GM23338 (cell line): ENCODE measurements at regions not wholly inside any gene's neighbourhood (a gene's known extent, or its start where the extent isn't known, plus 50 kb on each side); places are given as distances from the start of the nearest gene placed in this dataset.
A peak's percentile ranks its signal among the peaks of the same experiment; 100 is the strongest.

Source experiments
- ATAC-seq: fragments of 200-7000 bp; cut with Tn5 transposase; 3 replicates; pipeline ENCODE4 v1.9.1; 2020
- DNase-seq: peaks from one replicate; pipeline ENCODE4 v3.0.0-alpha.2; 2015; ENCODE audit warnings: low spot score
- H2AFZ ChIP-seq: fragments of 200-600 bp; sonication (generic); 2 replicates; pipeline ENCODE4 v1.8.0; 2016; ENCODE audit warnings: antibody characterized with exemption, mild to moderate bottlenecking, moderate library complexity
- H3F3A ChIP-seq: fragments of 200-600 bp; sonication (generic); replicated peaks from 2 replicates; pipeline ENCODE4 v1.8.0; 2017; ENCODE audit warnings: antibody characterized with exemption, mixed run types, low read depth
- H3K27ac ChIP-seq: fragments of 200-600 bp; sonication (generic); 2 replicates; pipeline ENCODE4 v1.6.1; 2016; ENCODE audit warnings: low read depth
- H3K27me3 ChIP-seq: fragments of 200-600 bp; sonication (generic); 2 replicates; pipeline ENCODE4 v1.8.0; 2016; ENCODE audit warnings: mild to moderate bottlenecking, mixed run types, moderate library complexity; ENCODE audit not compliant: insufficient read depth
- H3K36me3 ChIP-seq: fragments of 200-600 bp; sonication (generic); 2 replicates; pipeline ENCODE4 v1.8.0; 2016; ENCODE audit warnings: mild to moderate bottlenecking; ENCODE audit not compliant: insufficient read depth
- H3K4me1 ChIP-seq: fragments of 200-600 bp; sonication (generic); 2 replicates; pipeline ENCODE4 v1.8.0; 2016; ENCODE audit warnings: mild to moderate bottlenecking, moderate library complexity; ENCODE audit not compliant: insufficient read depth
- H3K4me2 ChIP-seq: fragments of 200-600 bp; sonication (generic); 2 replicates; pipeline ENCODE4 v1.7.1; 2017; ENCODE audit warnings: mixed run types
- H3K4me3 ChIP-seq: fragments of 200-600 bp; sonication (generic); 2 replicates; pipeline ENCODE4 v1.6.1; 2016; ENCODE audit warnings: mixed run types
- H3K79me2 ChIP-seq: fragments of 200-600 bp; sonication (generic); replicated peaks from 2 replicates; pipeline ENCODE4 v1.8.0; 2017; ENCODE audit warnings: mild to moderate bottlenecking; ENCODE audit not compliant: insufficient read depth
- H3K9me2 ChIP-seq: fragments of 200-600 bp; sonication (generic); 2 replicates; pipeline ENCODE4 v1.8.0; 2017; ENCODE audit not compliant: insufficient read depth
- H4K20me1 ChIP-seq: fragments of 200-600 bp; sonication (generic); replicated peaks from 2 replicates; pipeline ENCODE4 v1.8.0; 2017; ENCODE audit warnings: mild to moderate bottlenecking; ENCODE audit not compliant: insufficient read depth
- H3K27ac Mint-ChIP-seq: 2 replicates; pipeline ENCODE4 v1.8.0; 2020; ENCODE audit warnings: inconsistent platforms, mild to moderate bottlenecking, moderate library complexity, mixed read lengths
- H3K27me3 Mint-ChIP-seq: 3 replicates; pipeline ENCODE4 v1.8.0; 2022; ENCODE audit warnings: low read depth, mild to moderate bottlenecking, moderate library complexity, mixed read lengths, inconsistent platforms; ENCODE audit not compliant: insufficient read depth, poor library complexity
- H3K36me3 Mint-ChIP-seq: 3 replicates; pipeline ENCODE4 v1.8.0; 2021; ENCODE audit warnings: low read depth, mild to moderate bottlenecking, inconsistent platforms, moderate library complexity, mixed read lengths
- H3K4me1 Mint-ChIP-seq: 3 replicates; pipeline ENCODE4 v1.8.0; 2020; ENCODE audit warnings: mild to moderate bottlenecking, inconsistent platforms, mixed read lengths
- H3K4me3 Mint-ChIP-seq: 3 replicates; pipeline ENCODE4 v1.8.0; 2021; ENCODE audit warnings: moderate library complexity, mild to moderate bottlenecking, inconsistent platforms, mixed read lengths
- H3K9me3 Mint-ChIP-seq: 3 replicates; pipeline ENCODE4 v1.8.0; 2020; ENCODE audit warnings: moderate library complexity, mild to moderate bottlenecking, inconsistent platforms, mixed read lengths
- CREB1 ChIP-seq: fragments of 250-450 bp; sonication (Bioruptor Pico); IDR thresholded peaks from 2 replicates; pipeline ENCODE4 v1.5.0; 2020; ENCODE audit warnings: low read depth, mild to moderate bottlenecking, moderate library complexity
- EZH2 ChIP-seq: fragments of 200-600 bp; sonication (generic); IDR thresholded peaks from one replicate; pipeline ENCODE4 v1.8.0; 2017; ENCODE audit warnings: antibody characterized with exemption, mild to moderate bottlenecking, low read depth; ENCODE audit not compliant: unreplicated experiment
- EZH2phosphoT487 ChIP-seq: fragments of 200-600 bp; sonication (generic); IDR thresholded peaks from one replicate; pipeline ENCODE4 v1.8.1; 2018; ENCODE audit warnings: antibody characterized with exemption; ENCODE audit not compliant: unreplicated experiment
- JUNB ChIP-seq: IDR thresholded peaks from one replicate; pipeline ENCODE4 v1.6.1; 2016; ENCODE audit warnings: antibody characterized with exemption; ENCODE audit not compliant: unreplicated experiment
- NANOG ChIP-seq: IDR thresholded peaks from 2 replicates; pipeline ENCODE4 v1.6.1; 2016; ENCODE audit warnings: antibody characterized with exemption, borderline replicate concordance
- POLR2AphosphoS5 ChIP-seq: IDR thresholded peaks from 2 replicates; pipeline ENCODE4 v1.6.1; 2016; ENCODE audit warnings: antibody characterized with exemption, low read depth
- ZNF114 ChIP-seq: fragments of 250-450 bp; sonication (Bioruptor Pico); IDR thresholded peaks from 2 replicates; pipeline ENCODE4 v1.5.0; 2020; ENCODE audit warnings: mild to moderate bottlenecking, moderate library complexity
- ZNF331 ChIP-seq: fragments of 250-450 bp; sonication (Bioruptor Pico); IDR thresholded peaks from 2 replicates; pipeline ENCODE4 v1.5.0; 2020; ENCODE audit warnings: low read depth, mild to moderate bottlenecking, moderate library complexity
- TF ChIP-seq, protein P1 (sequence below): fragments of 250-450 bp; sonication (Bioruptor Pico); IDR thresholded peaks from 2 replicates; pipeline ENCODE4 v1.5.0; 2020; ENCODE audit warnings: mild to moderate bottlenecking, moderate library complexity
- TF ChIP-seq, protein P2 (sequence below): IDR thresholded peaks from one replicate; pipeline ENCODE4 v1.6.1; 2018; ENCODE audit warnings: antibody characterized with exemption; ENCODE audit not compliant: unreplicated experiment
- TF ChIP-seq, protein P3 (sequence below): IDR thresholded peaks from 2 replicates; pipeline ENCODE4 v1.6.1; 2016; ENCODE audit warnings: antibody characterized with exemption

DNA sequence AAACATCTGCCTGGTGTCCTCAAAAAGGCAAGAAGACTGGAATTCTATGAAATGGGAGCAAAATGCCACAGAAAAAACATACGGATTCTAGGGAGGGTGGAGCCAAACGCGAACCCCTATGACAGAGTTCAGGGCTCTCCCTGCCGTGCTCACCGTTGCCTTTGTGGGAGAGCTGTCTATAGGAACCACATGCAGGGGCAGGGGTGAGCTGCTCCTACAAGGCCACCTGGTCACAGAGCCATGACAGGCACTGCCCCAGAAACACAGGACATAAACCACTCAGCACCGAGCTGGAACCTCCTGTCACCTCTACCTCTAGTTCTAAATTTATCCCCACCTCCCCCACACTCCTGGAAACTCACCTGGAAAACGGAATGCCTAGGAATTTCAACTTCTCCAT is 155.1 kb upstream of the ZNF32 start (continued):
- TF ChIP-seq, protein P1, sequence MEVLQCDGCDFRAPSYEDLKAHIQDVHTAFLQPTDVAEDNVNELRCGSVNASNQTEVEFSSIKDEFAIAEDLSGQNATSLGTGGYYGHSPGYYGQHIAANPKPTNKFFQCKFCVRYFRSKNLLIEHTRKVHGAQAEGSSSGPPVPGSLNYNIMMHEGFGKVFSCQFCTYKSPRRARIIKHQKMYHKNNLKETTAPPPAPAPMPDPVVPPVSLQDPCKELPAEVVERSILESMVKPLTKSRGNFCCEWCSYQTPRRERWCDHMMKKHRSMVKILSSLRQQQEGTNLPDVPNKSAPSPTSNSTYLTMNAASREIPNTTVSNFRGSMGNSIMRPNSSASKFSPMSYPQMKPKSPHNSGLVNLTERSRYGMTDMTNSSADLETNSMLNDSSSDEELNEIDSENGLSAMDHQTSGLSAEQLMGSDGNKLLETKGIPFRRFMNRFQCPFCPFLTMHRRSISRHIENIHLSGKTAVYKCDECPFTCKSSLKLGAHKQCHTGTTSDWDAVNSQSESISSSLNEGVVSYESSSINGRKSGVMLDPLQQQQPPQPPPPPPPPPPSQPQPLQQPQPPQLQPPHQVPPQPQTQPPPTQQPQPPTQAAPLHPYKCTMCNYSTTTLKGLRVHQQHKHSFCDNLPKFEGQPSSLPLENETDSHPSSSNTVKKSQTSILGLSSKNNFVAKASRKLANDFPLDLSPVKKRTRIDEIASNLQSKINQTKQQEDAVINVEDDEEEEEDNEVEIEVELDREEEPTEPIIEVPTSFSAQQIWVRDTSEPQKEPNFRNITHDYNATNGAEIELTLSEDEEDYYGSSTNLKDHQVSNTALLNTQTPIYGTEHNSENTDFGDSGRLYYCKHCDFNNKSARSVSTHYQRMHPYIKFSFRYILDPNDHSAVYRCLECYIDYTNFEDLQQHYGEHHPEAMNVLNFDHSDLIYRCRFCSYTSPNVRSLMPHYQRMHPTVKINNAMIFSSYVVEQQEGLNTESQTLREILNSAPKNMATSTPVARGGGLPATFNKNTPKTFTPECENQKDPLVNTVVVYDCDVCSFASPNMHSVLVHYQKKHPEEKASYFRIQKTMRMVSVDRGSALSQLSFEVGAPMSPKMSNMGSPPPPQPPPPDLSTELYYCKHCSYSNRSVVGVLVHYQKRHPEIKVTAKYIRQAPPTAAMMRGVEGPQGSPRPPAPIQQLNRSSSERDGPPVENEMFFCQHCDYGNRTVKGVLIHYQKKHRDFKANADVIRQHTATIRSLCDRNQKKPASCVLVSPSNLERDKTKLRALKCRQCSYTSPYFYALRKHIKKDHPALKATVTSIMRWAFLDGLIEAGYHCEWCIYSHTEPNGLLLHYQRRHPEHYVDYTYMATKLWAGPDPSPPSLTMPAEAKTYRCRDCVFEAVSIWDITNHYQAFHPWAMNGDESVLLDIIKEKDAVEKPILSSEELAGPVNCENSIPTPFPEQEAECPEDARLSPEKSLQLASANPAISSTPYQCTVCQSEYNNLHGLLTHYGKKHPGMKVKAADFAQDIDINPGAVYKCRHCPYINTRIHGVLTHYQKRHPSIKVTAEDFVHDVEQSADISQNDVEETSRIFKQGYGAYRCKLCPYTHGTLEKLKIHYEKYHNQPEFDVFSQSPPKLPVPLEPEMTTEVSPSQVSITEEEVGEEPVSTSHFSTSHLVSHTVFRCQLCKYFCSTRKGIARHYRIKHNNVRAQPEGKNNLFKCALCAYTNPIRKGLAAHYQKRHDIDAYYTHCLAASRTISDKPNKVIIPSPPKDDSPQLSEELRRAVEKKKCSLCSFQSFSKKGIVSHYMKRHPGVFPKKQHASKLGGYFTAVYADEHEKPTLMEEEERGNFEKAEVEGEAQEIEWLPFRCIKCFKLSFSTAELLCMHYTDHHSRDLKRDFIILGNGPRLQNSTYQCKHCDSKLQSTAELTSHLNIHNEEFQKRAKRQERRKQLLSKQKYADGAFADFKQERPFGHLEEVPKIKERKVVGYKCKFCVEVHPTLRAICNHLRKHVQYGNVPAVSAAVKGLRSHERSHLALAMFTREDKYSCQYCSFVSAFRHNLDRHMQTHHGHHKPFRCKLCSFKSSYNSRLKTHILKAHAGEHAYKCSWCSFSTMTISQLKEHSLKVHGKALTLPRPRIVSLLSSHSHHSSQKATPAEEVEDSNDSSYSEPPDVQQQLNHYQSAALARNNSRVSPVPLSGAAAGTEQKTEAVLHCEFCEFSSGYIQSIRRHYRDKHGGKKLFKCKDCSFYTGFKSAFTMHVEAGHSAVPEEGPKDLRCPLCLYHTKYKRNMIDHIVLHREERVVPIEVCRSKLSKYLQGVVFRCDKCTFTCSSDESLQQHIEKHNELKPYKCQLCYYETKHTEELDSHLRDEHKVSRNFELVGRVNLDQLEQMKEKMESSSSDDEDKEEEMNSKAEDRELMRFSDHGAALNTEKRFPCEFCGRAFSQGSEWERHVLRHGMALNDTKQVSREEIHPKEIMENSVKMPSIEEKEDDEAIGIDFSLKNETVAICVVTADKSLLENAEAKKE = no peak
- no peak for TF ChIP-seq CREB1 (CRISPR knock-in tag)
- no peak for TF ChIP-seq NANOG
- TF ChIP-seq JUNB = no peak
- TF ChIP-seq ZNF114 (CRISPR knock-in tag) = no peak

DNA sequence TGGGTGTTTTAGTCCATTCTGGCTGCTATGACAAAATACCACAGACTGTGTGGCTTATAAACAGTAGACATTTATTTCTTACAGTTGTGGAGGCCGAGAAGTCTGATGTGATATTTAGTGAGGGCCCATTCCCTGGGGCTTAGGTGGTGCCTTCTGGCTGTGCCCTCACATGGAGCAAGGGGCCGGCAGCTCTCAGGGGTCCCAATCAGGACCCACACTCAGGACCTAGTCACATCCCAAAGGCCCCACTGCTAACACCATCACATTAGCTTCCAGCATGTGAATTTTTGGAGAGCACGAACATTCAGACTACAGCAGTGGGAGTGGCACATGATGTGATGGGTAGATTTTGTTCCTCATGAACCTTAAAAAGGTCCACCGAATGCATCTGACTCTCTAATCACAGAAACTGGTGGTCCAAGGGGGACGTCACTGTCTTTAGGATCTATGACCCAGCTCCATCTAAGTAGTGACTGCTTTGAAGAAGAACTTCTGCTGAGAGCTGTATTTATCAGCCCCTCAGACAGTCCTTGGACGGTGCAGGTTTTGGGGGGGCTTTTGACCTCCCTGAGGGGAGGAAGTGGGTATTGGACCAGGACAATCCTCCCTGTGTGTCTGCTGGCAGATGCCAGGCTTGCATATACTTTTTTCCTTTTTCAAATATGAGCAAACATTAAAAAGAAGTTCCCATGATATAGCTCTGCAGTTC is 154.5 kb upstream of the ZNF32 start:
- Histone ChIP-seq H2AFZ (peak overlapping the region; percentile 80; the same call in 1 of the 2 replicates), H3F3A (no peaks in the 10 kb centered on the region), H3K27ac (no peak overlapping the region), H4K20me1 (no peaks in the 10 kb centered on the region), H3K79me2 (no peaks in the 10 kb centered on the region), H3K4me2 (no peak overlapping the region), H3K9me2 (no peaks in the 10 kb centered on the region), H3K4me3 (no peak overlapping the region), H3K4me1 (no peaks in the 10 kb centered on the region), H3K27me3 (no peaks in the 10 kb centered on the region), H3K36me3 (no peaks in the 10 kb centered on the region)
- H3K9me3 Mint-ChIP-seq = no peaks in the 10 kb centered on the region
- ATAC-seq = no peak
- peaks cover 3% of the 10 kb centered on the region; the same call in 2 of the 3 replicates for H3K4me1 Mint-ChIP-seq
- TF ChIP-seq, protein P2, sequence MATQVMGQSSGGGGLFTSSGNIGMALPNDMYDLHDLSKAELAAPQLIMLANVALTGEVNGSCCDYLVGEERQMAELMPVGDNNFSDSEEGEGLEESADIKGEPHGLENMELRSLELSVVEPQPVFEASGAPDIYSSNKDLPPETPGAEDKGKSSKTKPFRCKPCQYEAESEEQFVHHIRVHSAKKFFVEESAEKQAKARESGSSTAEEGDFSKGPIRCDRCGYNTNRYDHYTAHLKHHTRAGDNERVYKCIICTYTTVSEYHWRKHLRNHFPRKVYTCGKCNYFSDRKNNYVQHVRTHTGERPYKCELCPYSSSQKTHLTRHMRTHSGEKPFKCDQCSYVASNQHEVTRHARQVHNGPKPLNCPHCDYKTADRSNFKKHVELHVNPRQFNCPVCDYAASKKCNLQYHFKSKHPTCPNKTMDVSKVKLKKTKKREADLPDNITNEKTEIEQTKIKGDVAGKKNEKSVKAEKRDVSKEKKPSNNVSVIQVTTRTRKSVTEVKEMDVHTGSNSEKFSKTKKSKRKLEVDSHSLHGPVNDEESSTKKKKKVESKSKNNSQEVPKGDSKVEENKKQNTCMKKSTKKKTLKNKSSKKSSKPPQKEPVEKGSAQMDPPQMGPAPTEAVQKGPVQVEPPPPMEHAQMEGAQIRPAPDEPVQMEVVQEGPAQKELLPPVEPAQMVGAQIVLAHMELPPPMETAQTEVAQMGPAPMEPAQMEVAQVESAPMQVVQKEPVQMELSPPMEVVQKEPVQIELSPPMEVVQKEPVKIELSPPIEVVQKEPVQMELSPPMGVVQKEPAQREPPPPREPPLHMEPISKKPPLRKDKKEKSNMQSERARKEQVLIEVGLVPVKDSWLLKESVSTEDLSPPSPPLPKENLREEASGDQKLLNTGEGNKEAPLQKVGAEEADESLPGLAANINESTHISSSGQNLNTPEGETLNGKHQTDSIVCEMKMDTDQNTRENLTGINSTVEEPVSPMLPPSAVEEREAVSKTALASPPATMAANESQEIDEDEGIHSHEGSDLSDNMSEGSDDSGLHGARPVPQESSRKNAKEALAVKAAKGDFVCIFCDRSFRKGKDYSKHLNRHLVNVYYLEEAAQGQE = no peak
- no peak for TF ChIP-seq NANOG
- no peak for TF ChIP-seq EZH2phosphoT487
- no peak for TF ChIP-seq ZNF331 (CRISPR knock-in tag)
- TF ChIP-seq EZH2 = no peak
- TF ChIP-seq, protein P3, sequence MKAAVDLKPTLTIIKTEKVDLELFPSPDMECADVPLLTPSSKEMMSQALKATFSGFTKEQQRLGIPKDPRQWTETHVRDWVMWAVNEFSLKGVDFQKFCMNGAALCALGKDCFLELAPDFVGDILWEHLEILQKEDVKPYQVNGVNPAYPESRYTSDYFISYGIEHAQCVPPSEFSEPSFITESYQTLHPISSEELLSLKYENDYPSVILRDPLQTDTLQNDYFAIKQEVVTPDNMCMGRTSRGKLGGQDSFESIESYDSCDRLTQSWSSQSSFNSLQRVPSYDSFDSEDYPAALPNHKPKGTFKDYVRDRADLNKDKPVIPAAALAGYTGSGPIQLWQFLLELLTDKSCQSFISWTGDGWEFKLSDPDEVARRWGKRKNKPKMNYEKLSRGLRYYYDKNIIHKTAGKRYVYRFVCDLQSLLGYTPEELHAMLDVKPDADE = no peak
- no peak for TF ChIP-seq ZNF114 (CRISPR knock-in tag)
- TF ChIP-seq POLR2AphosphoS5 = no peak
- TF ChIP-seq JUNB = no peak
- H3K27ac Mint-ChIP-seq = no peak overlapping the region
- peaks cover 2% of the 10 kb centered on the region for H3K27me3 Mint-ChIP-seq
- no peak overlapping the region for H3K4me3 Mint-ChIP-seq
- H3K36me3 Mint-ChIP-seq = no peaks in the 10 kb centered on the region
- DNase-seq = no peak
